Stimulated activated effector memory CD8-positive, alpha-beta T cell treated with anti-CD3 and anti-CD28 coated beads, Interleukin-12 subunit alpha, Interleukin-12 subunit beta, amount 100 ng/mL, for 72 hours (primary cell): ENCODE measurements at regions not wholly inside any gene's neighbourhood (a gene's known extent, or its start where the extent isn't known, plus 50 kb on each side); places are given as distances from the start of the nearest gene placed in this dataset.

Experiments used
- ATAC-seq: fragments of 150-1000 bp; cut with Tn5 transposase; 2 replicates; pipeline ENCODE4 v1.10.0; 2021
- DNase-seq, 2 donors: peaks; one replicate each; pipeline ENCODE4 v3.0.0; 2021 to 2022; ENCODE audit warnings: low spot score in 2 of 2
- H3K27ac Mint-ChIP-seq: one replicate; pipeline ENCODE4 v1.8.0; 2022; ENCODE audit warnings: mild to moderate bottlenecking, mixed read lengths
- H3K36me3 Mint-ChIP-seq: one replicate; pipeline ENCODE4 v1.8.0; 2022; ENCODE audit warnings: mild to moderate bottlenecking, mixed read lengths
- H3K4me1 Mint-ChIP-seq: one replicate; pipeline ENCODE4 v1.8.0; 2022; ENCODE audit warnings: mixed read lengths
- H3K4me3 Mint-ChIP-seq: one replicate; pipeline ENCODE4 v1.8.0; 2022; ENCODE audit warnings: mild to moderate bottlenecking, mixed read lengths
- H3K9me3 Mint-ChIP-seq: one replicate; pipeline ENCODE4 v1.8.0; 2022; ENCODE audit warnings: mixed read lengths

- Mint-ChIP-seq H3K4me3 (no peak overlapping the region), H3K27ac (no peak overlapping the region), H3K4me1 (no peaks in the 10 kb centered on the region), H3K9me3 (no peaks in the 10 kb centered on the region), H3K36me3 (no peaks in the 10 kb centered on the region)
- no peak for DNase-seq
- no peak for ATAC-seq
Observed at GRCh38 chr2:33766175-33766574, 167.1 kb upstream of the FAM98A start.

- Mint-ChIP-seq H3K4me3 (no peak overlapping the region), H3K9me3 (no peaks in the 10 kb centered on the region), H3K36me3 (no peaks in the 10 kb centered on the region), H3K4me1 (no peaks in the 10 kb centered on the region), H3K27ac (no peak overlapping the region)
- DNase-seq (no peak), ATAC-seq (no peak)
Observed at GRCh38 chr2:33765122-33765521, 166.0 kb upstream of the FAM98A start.

- ATAC-seq, result no peak
- Mint-ChIP-seq H3K4me3 (no peak overlapping the region), H3K36me3 (no peaks in the 10 kb centered on the region), H3K9me3 (no peaks in the 10 kb centered on the region), H3K4me1 (no peaks in the 10 kb centered on the region), H3K27ac (no peak overlapping the region)
- no peak for DNase-seq
Observed at GRCh38 chr2:33764551-33764950, 165.5 kb upstream of the FAM98A start.

GRCh38 chr2:33763671-33764310 lies 164.7 kb upstream of the FAM98A start:
- no peak overlapping the region for H3K27ac Mint-ChIP-seq
- no peaks in the 10 kb centered on the region for H3K9me3 Mint-ChIP-seq
- H3K4me1 Mint-ChIP-seq, result no peaks in the 10 kb centered on the region
- no peaks in the 10 kb centered on the region for H3K36me3 Mint-ChIP-seq
- DNase-seq (no peak), ATAC-seq (no peak)
- H3K4me3 Mint-ChIP-seq, result no peak overlapping the region

GRCh38 chr2:33762636-33763035 lies 163.5 kb upstream of the FAM98A start:
- no peaks in the 10 kb centered on the region for H3K9me3 Mint-ChIP-seq
- H3K36me3 Mint-ChIP-seq, result no peaks in the 10 kb centered on the region
- DNase-seq, result no peak
- H3K4me3 Mint-ChIP-seq, result no peak overlapping the region
- ATAC-seq, result no peak
- no peak overlapping the region for H3K27ac Mint-ChIP-seq
- H3K4me1 Mint-ChIP-seq, result no peaks in the 10 kb centered on the region

- Mint-ChIP-seq H3K4me3 (no peak overlapping the region), H3K36me3 (no peaks in the 10 kb centered on the region), H3K27ac (no peak overlapping the region), H3K9me3 (no peaks in the 10 kb centered on the region), H3K4me1 (no peaks in the 10 kb centered on the region)
- ATAC-seq, result no peak
- no peak for DNase-seq
Observed at GRCh38 chr2:33746208-33746800, 147.2 kb upstream of the FAM98A start.

GRCh38 chr2:33735096-33735495 lies 136.0 kb upstream of the FAM98A start:
- no peak overlapping the region for H3K27ac Mint-ChIP-seq
- no peak for DNase-seq
- no peak for ATAC-seq
- H3K36me3 Mint-ChIP-seq, result no peaks in the 10 kb centered on the region
- H3K4me1 Mint-ChIP-seq, result no peaks in the 10 kb centered on the region
- H3K9me3 Mint-ChIP-seq, result no peaks in the 10 kb centered on the region
- no peak overlapping the region for H3K4me3 Mint-ChIP-seq

DNA sequence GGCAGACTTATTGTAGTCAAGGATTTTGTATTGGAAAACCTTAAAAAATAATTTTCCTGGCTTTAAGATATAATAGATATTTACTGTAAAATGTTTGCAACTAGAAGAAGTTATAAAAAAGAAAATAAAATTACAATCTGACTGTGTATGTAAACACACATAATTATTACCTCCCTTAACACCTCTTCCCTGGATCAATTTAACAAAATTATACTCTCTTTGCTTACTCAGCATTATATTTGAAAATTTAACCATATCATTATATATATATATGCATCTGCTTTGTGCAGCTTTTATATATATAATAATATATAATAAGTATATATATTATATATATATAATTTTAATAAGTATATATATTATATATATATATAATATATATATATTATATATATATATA lies 131.7 kb upstream of the FAM98A start:
- H3K4me1 Mint-ChIP-seq, result no peaks in the 10 kb centered on the region
- no peak for ATAC-seq

GRCh38 chr2:33730193-33730592 lies 131.1 kb upstream of the FAM98A start:
- H3K36me3 Mint-ChIP-seq, result no peaks in the 10 kb centered on the region
- no peak overlapping the region for H3K4me3 Mint-ChIP-seq
- no peak overlapping the region for H3K27ac Mint-ChIP-seq
- peaks cover 6% of the 10 kb centered on the region for H3K9me3 Mint-ChIP-seq
- DNase-seq (no peak), ATAC-seq (no peak)
- no peaks in the 10 kb centered on the region for H3K4me1 Mint-ChIP-seq

More for the DNA sequence above, 131.7 kb upstream of the FAM98A start:
- Mint-ChIP-seq H3K27ac (no peak overlapping the region), H3K36me3 (no peaks in the 10 kb centered on the region), H3K9me3 (peaks cover 6% of the 10 kb centered on the region), H3K4me3 (no peak overlapping the region)
- no peak for DNase-seq

DNA sequence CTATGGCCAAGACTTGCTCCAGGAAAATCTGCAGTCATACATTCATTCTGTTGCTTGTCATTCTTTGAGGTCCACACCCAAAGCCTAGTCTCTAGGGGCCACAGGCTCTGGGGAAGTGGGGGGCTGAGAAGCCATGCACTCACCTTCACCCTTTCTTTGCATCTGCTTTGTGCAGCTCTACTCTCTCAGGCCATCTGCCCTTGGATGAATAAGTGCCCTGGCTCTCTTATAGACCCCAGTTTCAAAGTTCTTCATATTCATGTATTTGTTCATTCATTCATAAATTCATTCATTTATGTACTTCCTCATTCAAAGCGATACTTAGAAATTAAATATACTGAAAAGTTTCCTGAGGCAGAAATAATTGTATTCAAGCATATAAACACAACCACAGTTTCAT lies 130.3 kb upstream of the FAM98A start:
- no peak for DNase-seq
- peaks cover 6% of the 10 kb centered on the region for H3K9me3 Mint-ChIP-seq
- no peak overlapping the region for H3K4me3 Mint-ChIP-seq
- H3K27ac Mint-ChIP-seq, result no peak overlapping the region
- no peak for ATAC-seq
- no peaks in the 10 kb centered on the region for H3K4me1 Mint-ChIP-seq
- H3K36me3 Mint-ChIP-seq, result no peaks in the 10 kb centered on the region

DNA sequence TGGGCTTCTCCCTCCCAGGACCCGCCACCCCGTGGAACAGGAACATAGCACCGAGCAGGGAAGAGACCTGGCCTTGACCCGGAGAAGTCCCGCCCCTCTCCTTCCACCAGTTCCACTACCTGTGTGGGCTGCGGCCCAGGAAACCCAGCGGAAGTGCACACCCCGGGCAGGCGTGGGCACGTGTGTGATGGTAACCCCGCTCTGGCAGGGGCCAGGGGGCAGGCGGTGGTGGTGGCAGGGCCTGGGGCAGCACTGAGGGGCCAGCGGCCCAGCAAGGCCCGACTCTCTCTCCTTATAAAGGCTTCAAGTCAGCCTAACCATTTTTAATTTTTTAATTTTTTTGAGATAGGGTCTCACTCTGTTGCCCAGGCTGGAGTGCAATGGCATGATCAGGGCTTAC lies 129.0 kb upstream of the FAM98A start:
- H3K9me3 Mint-ChIP-seq, result peaks cover 6% of the 10 kb centered on the region
- H3K4me3 Mint-ChIP-seq, result no peak overlapping the region
- no peaks in the 10 kb centered on the region for H3K4me1 Mint-ChIP-seq
- H3K27ac Mint-ChIP-seq, result no peak overlapping the region
- no peak for DNase-seq
- no peaks in the 10 kb centered on the region for H3K36me3 Mint-ChIP-seq
- peak; percentile 13 for ATAC-seq

GRCh38 chr2:33727361-33728032 lies 128.4 kb upstream of the FAM98A start:
- H3K36me3 Mint-ChIP-seq, result no peaks in the 10 kb centered on the region
- H3K4me1 Mint-ChIP-seq, result no peaks in the 10 kb centered on the region
- H3K27ac Mint-ChIP-seq, result no peak overlapping the region
- ATAC-seq (no peak), DNase-seq (no peak)
- peaks cover 6% of the 10 kb centered on the region for H3K9me3 Mint-ChIP-seq
- no peak overlapping the region for H3K4me3 Mint-ChIP-seq

DNA sequence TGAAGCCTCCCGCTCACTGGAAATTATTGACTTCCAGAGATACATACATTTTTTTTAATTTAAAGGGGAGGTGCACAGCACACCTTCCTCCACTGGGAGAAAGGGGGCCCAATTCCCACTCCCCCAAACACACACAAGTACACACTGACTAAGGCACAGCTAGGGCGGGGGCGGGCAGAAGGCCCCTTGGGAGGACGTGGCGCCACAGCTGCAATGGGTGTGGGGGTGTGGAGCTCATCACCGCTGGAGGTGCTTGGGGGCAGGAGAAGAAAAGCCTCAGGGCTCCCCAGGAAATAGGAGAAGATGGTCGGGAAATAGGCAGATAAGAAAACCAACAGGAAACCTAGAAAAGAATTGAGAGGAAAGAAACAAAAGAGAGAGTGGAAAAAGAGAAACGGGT lies 127.3 kb upstream of the FAM98A start:
- ATAC-seq (no peak), DNase-seq (no peak)
- no peaks in the 10 kb centered on the region for H3K36me3 Mint-ChIP-seq
- no peak overlapping the region for H3K27ac Mint-ChIP-seq
- H3K4me1 Mint-ChIP-seq, result no peaks in the 10 kb centered on the region
- peaks cover 6% of the 10 kb centered on the region for H3K9me3 Mint-ChIP-seq
- no peak overlapping the region for H3K4me3 Mint-ChIP-seq

DNA sequence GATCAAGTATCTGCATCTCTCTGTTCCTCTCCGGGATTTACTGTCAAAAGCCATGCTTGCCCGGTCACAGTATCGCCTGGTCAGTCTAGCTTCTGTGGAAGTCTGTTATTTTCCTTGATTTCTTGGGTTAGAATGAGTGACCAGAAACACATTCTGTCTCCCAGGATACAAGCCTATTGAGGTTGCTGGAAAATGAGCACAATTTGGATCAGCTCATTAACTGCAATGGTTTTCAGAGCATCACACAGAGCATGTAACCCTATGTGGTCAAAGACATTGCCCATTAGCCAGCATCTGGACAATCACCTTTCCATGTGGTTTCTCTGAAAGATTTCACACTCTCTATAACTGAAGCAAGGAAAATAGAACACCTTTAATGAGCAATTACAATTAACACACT lies 124.2 kb upstream of the FAM98A start:
- ATAC-seq (no peak), DNase-seq (no peak)
- Mint-ChIP-seq H3K36me3 (no peaks in the 10 kb centered on the region), H3K27ac (no peak overlapping the region), H3K9me3 (peaks cover 6% of the 10 kb centered on the region), H3K4me3 (no peak overlapping the region), H3K4me1 (no peaks in the 10 kb centered on the region)

DNA sequence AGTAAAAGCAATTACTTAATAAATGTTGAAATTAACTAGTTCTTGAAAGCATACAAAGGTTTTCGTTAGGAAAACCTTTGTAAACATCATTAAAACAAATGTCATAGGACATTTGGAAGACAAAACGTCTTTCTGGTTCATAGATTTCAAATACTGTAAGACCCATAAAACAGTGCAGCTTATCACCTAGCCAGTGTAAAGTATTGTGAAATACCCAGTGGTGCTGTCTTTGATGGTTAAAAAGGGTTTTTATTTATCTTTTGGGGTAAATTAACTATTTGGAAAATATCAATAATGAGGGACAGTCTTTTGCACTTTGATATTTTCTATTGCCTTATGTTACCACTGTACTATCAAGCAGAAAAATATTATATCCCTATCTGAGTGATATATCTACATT lies 120.0 kb upstream of the FAM98A start:
- Mint-ChIP-seq H3K27ac (no peak overlapping the region), H3K4me1 (no peaks in the 10 kb centered on the region), H3K9me3 (no peaks in the 10 kb centered on the region), H3K4me3 (no peak overlapping the region), H3K36me3 (no peaks in the 10 kb centered on the region)
- DNase-seq, result no peak
- ATAC-seq, result no peak

GRCh38 chr2:33712674-33713073 lies 113.6 kb upstream of the FAM98A start:
- H3K9me3 Mint-ChIP-seq, result no peaks in the 10 kb centered on the region
- DNase-seq (no peak), ATAC-seq (no peak)
- no peaks in the 10 kb centered on the region for H3K4me1 Mint-ChIP-seq
- no peaks in the 10 kb centered on the region for H3K36me3 Mint-ChIP-seq
- H3K4me3 Mint-ChIP-seq, result no peak overlapping the region
- H3K27ac Mint-ChIP-seq, result no peak overlapping the region
